SK-MEL-5 (cell line): ENCODE measurements at regions not wholly inside any gene's neighbourhood (a gene's known extent, or its start where the extent isn't known, plus 50 kb on each side); places are given as distances from the start of the nearest gene placed in this dataset.

ENCODE experiments used
- DNase-seq: peaks from one replicate; pipeline ENCODE4 v3.0.0-alpha.2; 2016; ENCODE audit warnings: low read depth, low spot score
- in situ Hi-C: cut with HindIII; loops from 2 replicates; pipeline ENCODE4 v1.10.0; 2016; ENCODE audit warnings: low sequenced_read_pairs, high pct_unique_total_duplicates, low pct_unique_long_range_greater_than_20kb

GRCh38 chr14:86646125-86646524 is 1116.2 kb downstream of the FLRT2 start:
- DNase-seq = no peak
- in situ Hi-C loops = no loop called here

GRCh38 chr14:86641310-86641709 is 1111.4 kb downstream of the FLRT2 start:
- in situ Hi-C loops = no loop called here
- no peak for DNase-seq

GRCh38 chr14:86640288-86640687 is 1110.3 kb downstream of the FLRT2 start:
- in situ Hi-C loops = no loop called here
- DNase-seq = no peak

- no peak for DNase-seq
- in situ Hi-C loops = no loop called here
These were observed 1109.7 kb downstream of the FLRT2 start for GRCh38 chr14:86639666-86640065.

- DNase-seq = no peak
- in situ Hi-C loops = no loop called here
These were observed 1109.2 kb downstream of the FLRT2 start for GRCh38 chr14:86639146-86639545.

- DNase-seq = no peak
- in situ Hi-C loops = no loop called here
These were observed 1097.1 kb downstream of the FLRT2 start for GRCh38 chr14:86627080-86627479.

- DNase-seq = no peak
- in situ Hi-C loops = no loop called here
These were observed 1096.6 kb downstream of the FLRT2 start for GRCh38 chr14:86626530-86626929.

- in situ Hi-C loops = no loop called here
- no peak for DNase-seq
These were observed 1095.7 kb downstream of the FLRT2 start for GRCh38 chr14:86625637-86626036.

- no peak for DNase-seq
- in situ Hi-C loops = no loop called here
These were observed 1089.8 kb downstream of the FLRT2 start for GRCh38 chr14:86619726-86620125.

- no peak for DNase-seq
- in situ Hi-C loops = no loop called here
These were observed 1083.8 kb downstream of the FLRT2 start for GRCh38 chr14:86613786-86614185.

GRCh38 chr14:86613126-86613525 is 1083.2 kb downstream of the FLRT2 start:
- in situ Hi-C loops = no loop called here
- no peak for DNase-seq

- in situ Hi-C loops = no loop called here
These were observed 1074.6 kb downstream of the FLRT2 start for GRCh38 chr14:86604561-86604960.

GRCh38 chr14:86602263-86602662 is 1072.3 kb downstream of the FLRT2 start:
- in situ Hi-C loops = no loop called here
- no peak for DNase-seq

More at GRCh38 chr14:86604561-86604960, 1074.6 kb downstream of the FLRT2 start:
- DNase-seq = no peak

GRCh38 chr14:86601813-86602212 is 1071.9 kb downstream of the FLRT2 start:
- in situ Hi-C loops = no loop called here
- no peak for DNase-seq

GRCh38 chr14:86597279-86597678 is 1067.3 kb downstream of the FLRT2 start:
- no peak for DNase-seq
- in situ Hi-C loops = no loop called here

- in situ Hi-C loops = no loop called here
- DNase-seq = no peak
These were observed 1066.1 kb downstream of the FLRT2 start for GRCh38 chr14:86596024-86596423.

- in situ Hi-C loops = no loop called here
- no peak for DNase-seq
These were observed 1045.2 kb downstream of the FLRT2 start for GRCh38 chr14:86575141-86575540.

GRCh38 chr14:86574778-86575129 is 1044.8 kb downstream of the FLRT2 start:
- in situ Hi-C loops = no loop called here
- no peak for DNase-seq

GRCh38 chr14:86574051-86574777 is 1044.3 kb downstream of the FLRT2 start:
- in situ Hi-C loops = no loop called here
- no peak for DNase-seq

- in situ Hi-C loops = no loop called here
- no peak for DNase-seq
These were observed 1040.4 kb downstream of the FLRT2 start for GRCh38 chr14:86570371-86570770.
